Liver (tissue), 3 donors: ENCODE measurements at regions not wholly inside any gene's neighbourhood (a gene's known extent, or its start where the extent isn't known, plus 50 kb on each side); places are given as distances from the start of the nearest gene placed in this dataset.

Experiments used
- ATF3 ChIP-seq: IDR thresholded peaks from 2 replicates; pipeline ENCODE4 v1.6.1; 2016; ENCODE audit warnings: antibody characterized with exemption
- CTCF ChIP-seq: fragments of 150-350 bp; IDR thresholded peaks from 2 replicates; pipeline ENCODE4 v1.5.1; 2017; ENCODE audit warnings: improper control_type of control experiment, low read depth, low read length; ENCODE audit not compliant: missing input control
- HNF4G ChIP-seq: IDR thresholded peaks from 2 replicates; pipeline ENCODE4 v1.6.1; 2016; ENCODE audit warnings: antibody characterized with exemption
- JUND ChIP-seq, 2 donors: IDR thresholded peaks; 2 replicates each; pipeline ENCODE4 v1.6.1; 2016; ENCODE audit warnings: antibody characterized with exemption in 2 of 2
- MAX ChIP-seq: IDR thresholded peaks from 2 replicates; pipeline ENCODE4 v1.6.1; 2016; ENCODE audit warnings: antibody characterized with exemption
- RAD21 ChIP-seq, 2 donors: IDR thresholded peaks; 2 replicates each; pipeline ENCODE4 v1.6.1; 2016; ENCODE audit warnings: antibody characterized with exemption in 2 of 2, mild to moderate bottlenecking in 2 of 2
- RXRA ChIP-seq, 2 donors: IDR thresholded peaks; 2 replicates each; pipeline ENCODE4 v1.6.1; 2017 to 2018; ENCODE audit warnings: antibody characterized with exemption in 2 of 2, mild to moderate bottlenecking in 1 of 2
- SP1 ChIP-seq: IDR thresholded peaks from 2 replicates; pipeline ENCODE4 v1.6.1; 2018; ENCODE audit warnings: antibody characterized with exemption, mild to moderate bottlenecking
- TAF1 ChIP-seq: conservative IDR thresholded peaks from 2 replicates; pipeline ENCODE4 v1.6.1; 2016; ENCODE audit warnings: antibody characterized with exemption, mild to moderate bottlenecking
- YY1 ChIP-seq: IDR thresholded peaks from 2 replicates; pipeline ENCODE4 v1.6.1; 2016; ENCODE audit warnings: antibody characterized with exemption, mild to moderate bottlenecking
- ZBTB33 ChIP-seq: IDR thresholded peaks from 2 replicates; pipeline ENCODE4 v1.6.1; 2016; ENCODE audit warnings: antibody characterized with exemption
- TF ChIP-seq, protein P1 (sequence below): IDR thresholded peaks from 2 replicates; pipeline ENCODE4 v1.6.1; 2016; ENCODE audit warnings: antibody characterized with exemption, mild to moderate bottlenecking
- donor health status: healthy.
- donor health status: healthy.

- TF ChIP-seq CTCF (no peak), YY1 (no peak), RAD21 (IDR thresholded peaks at IDR 0.05) (no peak), RXRA (IDR thresholded peaks at IDR 0.05) (no peak), JUND (IDR thresholded peaks at IDR 0.05) (no peak), ZBTB33 (no peak), MAX (no peak), ATF3 (no peak), HNF4G (no peak), SP1 (no peak), TAF1 (no peak)
- TF ChIP-seq, protein P1, sequence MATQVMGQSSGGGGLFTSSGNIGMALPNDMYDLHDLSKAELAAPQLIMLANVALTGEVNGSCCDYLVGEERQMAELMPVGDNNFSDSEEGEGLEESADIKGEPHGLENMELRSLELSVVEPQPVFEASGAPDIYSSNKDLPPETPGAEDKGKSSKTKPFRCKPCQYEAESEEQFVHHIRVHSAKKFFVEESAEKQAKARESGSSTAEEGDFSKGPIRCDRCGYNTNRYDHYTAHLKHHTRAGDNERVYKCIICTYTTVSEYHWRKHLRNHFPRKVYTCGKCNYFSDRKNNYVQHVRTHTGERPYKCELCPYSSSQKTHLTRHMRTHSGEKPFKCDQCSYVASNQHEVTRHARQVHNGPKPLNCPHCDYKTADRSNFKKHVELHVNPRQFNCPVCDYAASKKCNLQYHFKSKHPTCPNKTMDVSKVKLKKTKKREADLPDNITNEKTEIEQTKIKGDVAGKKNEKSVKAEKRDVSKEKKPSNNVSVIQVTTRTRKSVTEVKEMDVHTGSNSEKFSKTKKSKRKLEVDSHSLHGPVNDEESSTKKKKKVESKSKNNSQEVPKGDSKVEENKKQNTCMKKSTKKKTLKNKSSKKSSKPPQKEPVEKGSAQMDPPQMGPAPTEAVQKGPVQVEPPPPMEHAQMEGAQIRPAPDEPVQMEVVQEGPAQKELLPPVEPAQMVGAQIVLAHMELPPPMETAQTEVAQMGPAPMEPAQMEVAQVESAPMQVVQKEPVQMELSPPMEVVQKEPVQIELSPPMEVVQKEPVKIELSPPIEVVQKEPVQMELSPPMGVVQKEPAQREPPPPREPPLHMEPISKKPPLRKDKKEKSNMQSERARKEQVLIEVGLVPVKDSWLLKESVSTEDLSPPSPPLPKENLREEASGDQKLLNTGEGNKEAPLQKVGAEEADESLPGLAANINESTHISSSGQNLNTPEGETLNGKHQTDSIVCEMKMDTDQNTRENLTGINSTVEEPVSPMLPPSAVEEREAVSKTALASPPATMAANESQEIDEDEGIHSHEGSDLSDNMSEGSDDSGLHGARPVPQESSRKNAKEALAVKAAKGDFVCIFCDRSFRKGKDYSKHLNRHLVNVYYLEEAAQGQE = no peak
Observed at GRCh38 chr7:115844857-115845256, 185.7 kb downstream of the TFEC start.
